ENCODE measurements at regions not wholly inside any gene's neighbourhood (a gene's known extent, or its start where the extent isn't known, plus 50 kb on each side); places are given as distances from the start of the nearest gene placed in this dataset.

DNA sequence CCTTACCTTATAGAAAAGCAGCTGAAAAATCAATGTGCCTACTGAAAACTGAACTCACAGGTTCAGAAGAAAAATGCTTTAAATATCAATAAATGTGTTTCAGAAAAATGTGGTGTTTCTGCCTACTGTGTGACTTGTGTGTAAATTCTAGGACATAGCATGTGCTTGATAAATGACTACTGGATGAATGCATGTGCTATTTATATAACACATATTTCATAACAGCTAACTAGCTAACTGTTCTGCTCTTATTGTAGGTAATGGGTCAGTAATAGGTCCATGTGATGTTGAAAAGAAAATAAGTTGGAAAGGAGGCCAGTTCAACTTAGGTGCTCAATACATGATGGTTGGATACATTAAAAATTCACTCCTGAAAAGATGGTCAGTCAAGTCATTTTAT is 993.0 kb upstream of the LCORL start:
- Histone ChIP-seq H3K18ac (ENCODE audit: insufficient read length, low read depth, low read length) (no peak overlapping the region), H2AFZ (ENCODE audit: low read length) (no peak overlapping the region), H2BK120ac (ENCODE audit: low read depth, low read length, poor library complexity, severe bottlenecking) (no peak overlapping the region), H3K23ac (ENCODE audit: insufficient read length, low read depth, low read length) (no peak overlapping the region), H4K20me1 (ENCODE audit: control insufficient read depth, insufficient read depth, insufficient read length) (no peaks in the 10 kb centered on the region), H3K23me2 (ENCODE audit: insufficient read length, low read depth, low read length, poor library complexity, severe bottlenecking) (no peaks in the 10 kb centered on the region), H2BK5ac (ENCODE audit: insufficient read length, low read length) (no peak overlapping the region), H3K4me2 (ENCODE audit: insufficient read depth, insufficient read length, low read length) (no peak overlapping the region), H3K14ac (ENCODE audit: insufficient read depth, low read length) (no peak overlapping the region), H3T11ph (ENCODE audit: low read length) (no peak overlapping the region), H4K5ac (ENCODE audit: insufficient read length, low read depth, low read length) (no peak overlapping the region), H4K8ac (replicated peaks; ENCODE audit: insufficient read length, low read depth, low read length) (no peak overlapping the region), H2AK5ac (ENCODE audit: insufficient read length, low read length) (no peak overlapping the region), H3K79me1 (ENCODE audit: insufficient read depth, low read depth, low read length, poor library complexity, severe bottlenecking) (no peaks in the 10 kb centered on the region), H3K79me2 (ENCODE audit: insufficient read depth, low read length) (no peaks in the 10 kb centered on the region), H2BK12ac (ENCODE audit: insufficient read length, low read depth, low read length) (no peak overlapping the region), H4K91ac (ENCODE audit: insufficient read length, low read depth, low read length) (no peak overlapping the region), H3K56ac (ENCODE audit: insufficient read length, low read depth, low read length) (no peak overlapping the region), H2BK15ac (ENCODE audit: low read depth, low read length) (no peak overlapping the region), H3K4ac (ENCODE audit: low read depth, low read length) (no peak overlapping the region), H3K27ac (ENCODE audit: insufficient read length, low read depth, low read length) (no peak overlapping the region), H3K9ac (ENCODE audit: extremely low read depth, insufficient read length, low read length) (no peak overlapping the region), H3K9me3 (ENCODE audit: control insufficient read depth, low read depth, low read length) (no peaks in the 10 kb centered on the region), H3K4me1 (ENCODE audit: insufficient read depth, low read length) (peaks cover 4% of the 10 kb centered on the region; the same call in 1 of the 2 replicates), H3K27me3 (ENCODE audit: insufficient read depth, low read length) (no peaks in the 10 kb centered on the region), H2BK20ac (ENCODE audit: low read depth, low read length, poor library complexity, severe bottlenecking) (no peak overlapping the region)
- Mint-ChIP-seq H3K4me1 (peaks cover 18 to 24% of the 10 kb centered on the region in 2 experiments), H3K36me3 (ENCODE audit: insufficient read depth in 1 of 3, low read depth in 3 of 3) (peaks cover 0 to 2% (median 0%) of the 10 kb centered on the region in 3 experiments; a peak in 2 of 7 replicates), H3K4me3 (no peak overlapping the region), H3K27ac (no peak overlapping the region), H3K27me3 (ENCODE audit: low read depth) (no peaks in the 10 kb centered on the region), H3K9me3 (no peaks in the 10 kb centered on the region)
- DNase-seq: no peak
- no peak for TF ChIP-seq CTCF (conservative IDR thresholded peaks at IDR 0.05)
